Esophagus squamous epithelium (tissue), 4 donors: ENCODE measurements at regions not wholly inside any gene's neighbourhood (a gene's known extent, or its start where the extent isn't known, plus 50 kb on each side); places are given as distances from the start of the nearest gene placed in this dataset.

Experiments used
- POLR2A ChIP-seq, 4 donors: fragments of 450-650 bp; IDR thresholded peaks; one replicate each; pipeline ENCODE4 v1.6.1; 2017; ENCODE audit warnings: antibody characterized with exemption in 4 of 4, mild to moderate bottlenecking in 4 of 4, moderate library complexity in 3 of 4
- TF ChIP-seq, protein P1 (sequence below), 6 experiments: fragments of 450-650 bp in 4 of 6; fragments of 200-600 bp in 2 of 6; sonication (generic) in 2 of 6; IDR thresholded peaks; one replicate each; pipeline ENCODE4 v1.5.1; 2016 to 2019; ENCODE audit warnings: antibody characterized with exemption in 6 of 6, mild to moderate bottlenecking in 4 of 6, moderate library complexity in 4 of 6

- TF ChIP-seq, protein P1, sequence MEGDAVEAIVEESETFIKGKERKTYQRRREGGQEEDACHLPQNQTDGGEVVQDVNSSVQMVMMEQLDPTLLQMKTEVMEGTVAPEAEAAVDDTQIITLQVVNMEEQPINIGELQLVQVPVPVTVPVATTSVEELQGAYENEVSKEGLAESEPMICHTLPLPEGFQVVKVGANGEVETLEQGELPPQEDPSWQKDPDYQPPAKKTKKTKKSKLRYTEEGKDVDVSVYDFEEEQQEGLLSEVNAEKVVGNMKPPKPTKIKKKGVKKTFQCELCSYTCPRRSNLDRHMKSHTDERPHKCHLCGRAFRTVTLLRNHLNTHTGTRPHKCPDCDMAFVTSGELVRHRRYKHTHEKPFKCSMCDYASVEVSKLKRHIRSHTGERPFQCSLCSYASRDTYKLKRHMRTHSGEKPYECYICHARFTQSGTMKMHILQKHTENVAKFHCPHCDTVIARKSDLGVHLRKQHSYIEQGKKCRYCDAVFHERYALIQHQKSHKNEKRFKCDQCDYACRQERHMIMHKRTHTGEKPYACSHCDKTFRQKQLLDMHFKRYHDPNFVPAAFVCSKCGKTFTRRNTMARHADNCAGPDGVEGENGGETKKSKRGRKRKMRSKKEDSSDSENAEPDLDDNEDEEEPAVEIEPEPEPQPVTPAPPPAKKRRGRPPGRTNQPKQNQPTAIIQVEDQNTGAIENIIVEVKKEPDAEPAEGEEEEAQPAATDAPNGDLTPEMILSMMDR (IDR thresholded peaks at IDR 0.05), result no peak
- no peak for TF ChIP-seq POLR2A (IDR thresholded peaks at IDR 0.05)
Observed at GRCh38 chr13:55467476-55467875, 1673.2 kb upstream of the PRR20A start.
